Upper lobe of left lung (tissue), 4 donors: ENCODE measurements at regions not wholly inside any gene's neighbourhood (a gene's known extent, or its start where the extent isn't known, plus 50 kb on each side); places are given as distances from the start of the nearest gene placed in this dataset.

Experiments used
- EP300 ChIP-seq, 4 donors: sonication (generic); formaldehyde crosslinking; IDR thresholded peaks; one replicate each; pipeline ENCODE4 v1.5.1; 2017; ENCODE audit warnings: antibody characterized with exemption in 4 of 4, control low read depth in 2 of 4
- POLR2A ChIP-seq, 4 donors: fragments of 450-650 bp; IDR thresholded peaks; one replicate each; pipeline ENCODE4 v1.5.1; 2016 to 2017; ENCODE audit warnings: antibody characterized with exemption in 4 of 4, mild to moderate bottlenecking in 2 of 4

DNA sequence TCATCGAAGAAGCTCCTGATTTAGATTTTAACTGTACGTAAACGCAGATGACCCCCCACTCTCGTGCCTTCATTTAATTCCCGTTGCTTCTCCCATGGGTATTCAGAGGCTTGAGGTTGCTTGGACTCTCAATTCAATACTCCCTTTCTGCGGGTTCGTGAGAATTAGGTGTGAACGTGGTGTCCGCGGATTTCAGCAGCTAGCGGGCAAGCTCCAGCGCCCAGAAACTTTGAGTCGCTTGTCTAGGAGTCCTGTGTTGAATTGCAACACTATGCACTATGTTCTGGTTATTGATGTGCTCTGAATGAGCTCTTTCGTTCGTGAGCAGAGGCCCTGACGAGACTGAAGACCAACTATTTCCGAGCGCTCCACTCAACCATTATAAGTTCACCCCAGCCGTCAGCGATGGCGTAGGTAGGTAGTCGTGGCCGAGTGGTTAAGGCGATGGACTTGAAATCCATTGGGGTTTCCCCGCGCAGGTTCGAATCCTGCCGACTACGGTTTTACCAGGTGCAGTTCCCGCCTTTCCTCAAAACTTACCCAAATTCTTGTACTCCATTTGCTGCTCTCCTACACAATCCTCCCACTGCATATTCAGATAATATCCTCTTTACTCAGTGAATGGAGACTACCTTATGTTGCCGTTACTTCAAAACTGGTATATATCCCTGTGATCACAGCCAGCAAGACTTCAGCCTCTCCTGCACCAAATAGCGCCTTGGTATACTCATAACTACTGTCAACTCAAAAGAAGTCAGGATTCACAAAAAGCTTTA is 72.6 kb upstream of the ZNF184 start:
- no peak for TF ChIP-seq EP300 (IDR thresholded peaks at IDR 0.05)
- no peak for TF ChIP-seq POLR2A (IDR thresholded peaks at IDR 0.05)
